A673 (cell line): ENCODE measurements at regions not wholly inside any gene's neighbourhood (a gene's known extent, or its start where the extent isn't known, plus 50 kb on each side); places are given as distances from the start of the nearest gene placed in this dataset.

Source experiments
- BruUV-seq: library from RNA; stranded (reverse); fragments of 400-500 nt; replicated peaks from 2 replicates; lab custom pipeline; 2021; lab: Mats Ljungman, UMichigan
- CTCF ChIA-PET: fragments of 300-600 bp; sonication (Branson Sonifier 250); formaldehyde crosslinking; loops from one replicate; lab custom pipeline; 2022; ENCODE audit warnings: antibody characterized with exemption; lab: Charles Lee
- POLR2A ChIA-PET: fragments of 300-600 bp; sonication (Branson Sonifier 250); formaldehyde crosslinking; loops from one replicate; lab custom pipeline; 2022; ENCODE audit warnings: antibody characterized with exemption; ENCODE audit not compliant: low non-redundant PET; lab: Charles Lee
- DNase-seq: peaks from one replicate; pipeline ENCODE4 v3.0.0-alpha.2; 2015; ENCODE audit warnings: low spot score
- H3K27ac ChIP-seq: fragments of 200-600 bp; sonication (generic); 2 replicates; pipeline ENCODE4 v1.5.1; 2016; ENCODE audit warnings: mixed run types, low read depth, mild to moderate bottlenecking, mixed read lengths, antibody characterized with exemption, low read length; ENCODE audit not compliant: poor library complexity, severe bottlenecking
- H3K27me3 ChIP-seq: fragments of 200-600 bp; sonication (generic); replicated peaks from 2 replicates; pipeline ENCODE4 v1.6.1; 2017; ENCODE audit warnings: mixed run types, low read depth, mild to moderate bottlenecking, mixed read lengths, antibody characterized with exemption, low read length; ENCODE audit not compliant: insufficient read depth, poor library complexity
- H3K36me3 ChIP-seq: fragments of 200-600 bp; sonication (generic); 2 replicates; pipeline ENCODE4 v1.6.1; 2016; ENCODE audit warnings: mixed run types, mild to moderate bottlenecking, mixed read lengths, antibody characterized with exemption, low read length; ENCODE audit not compliant: insufficient read depth, poor library complexity, severe bottlenecking
- H3K4me1 ChIP-seq: fragments of 200-600 bp; sonication (generic); 2 replicates; pipeline ENCODE4 v1.6.1; 2017; ENCODE audit warnings: mixed run types, mild to moderate bottlenecking, mixed read lengths, antibody characterized with exemption, low read length; ENCODE audit not compliant: insufficient read depth, poor library complexity, severe bottlenecking
- H3K4me3 ChIP-seq: fragments of 200-600 bp; sonication (generic); 2 replicates; pipeline ENCODE4 v1.5.1; 2016; ENCODE audit warnings: low read depth, mixed run types, mild to moderate bottlenecking, mixed read lengths, low read length; ENCODE audit not compliant: poor library complexity, severe bottlenecking
- H3K9me3 ChIP-seq: fragments of 200-600 bp; sonication (generic); 2 replicates; pipeline ENCODE4 v1.6.1; 2016; ENCODE audit warnings: mixed run types, low read depth, mild to moderate bottlenecking, mixed read lengths, antibody characterized with exemption, low read length; ENCODE audit not compliant: poor library complexity, severe bottlenecking
- EZH2 ChIP-seq: fragments of 200-600 bp; sonication (generic); IDR thresholded peaks from 2 replicates; pipeline ENCODE4 v1.6.1; 2017; ENCODE audit warnings: borderline replicate concordance, low read depth, mild to moderate bottlenecking, mixed read lengths, antibody characterized with exemption, low read length; ENCODE audit not compliant: poor library complexity, severe bottlenecking
- intact Hi-C: fragments of 100-400 bp; cut with micrococcal nuclease; formaldehyde crosslinking; loops from one replicate; pipeline ENCODE4 v1.10.0; 2022; ENCODE audit not compliant: unreplicated experiment
- TF ChIP-seq, protein P1 (sequence below): fragments of 300-800, 200-600 bp; sonication (generic); conservative IDR thresholded peaks from 2 replicates; pipeline ENCODE4 v1.5.1; 2017; ENCODE audit warnings: low read depth, mild to moderate bottlenecking, antibody characterized with exemption, low read length, moderate library complexity, mixed read lengths

DNA sequence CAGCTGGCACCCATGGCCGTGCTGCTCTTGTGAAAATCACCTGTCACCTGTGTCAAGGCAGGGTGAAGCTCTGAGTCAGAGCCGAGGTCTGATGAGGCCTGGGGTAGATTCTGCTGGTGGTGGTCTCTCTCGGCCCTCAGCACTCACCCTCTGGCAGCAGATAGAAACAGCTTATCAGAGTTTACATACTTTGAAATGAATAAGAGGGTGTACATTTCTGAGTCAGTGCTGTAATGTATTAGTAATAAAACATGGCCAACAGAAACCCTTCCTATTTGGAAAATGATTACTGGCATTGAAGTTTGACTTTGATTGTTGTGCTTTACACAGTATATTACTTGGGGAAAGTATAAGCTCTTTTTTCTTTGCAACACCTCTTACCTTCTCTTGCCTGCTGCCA is 228.8 kb downstream of the SNX10 start:
- H3K36me3 ChIP-seq: no peaks in the 10 kb centered on the region

DNA sequence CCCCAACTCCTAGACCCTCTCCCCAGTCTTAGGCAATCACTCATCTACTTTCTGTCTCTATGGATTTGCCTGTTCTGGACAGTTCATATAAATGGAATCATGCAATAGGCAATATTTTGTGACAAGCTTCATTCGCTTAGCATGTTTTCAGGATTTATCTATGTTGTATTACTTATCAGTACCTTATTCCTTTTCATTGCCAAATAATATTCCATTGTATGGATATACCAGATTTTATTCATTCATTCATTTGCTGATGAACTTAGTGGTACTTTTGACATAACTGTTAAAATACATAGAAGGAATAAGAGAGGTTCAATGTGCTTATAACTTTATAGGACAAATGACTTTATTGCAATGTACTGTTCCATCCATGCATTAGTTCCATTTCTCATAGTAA is 231.0 kb downstream of the SNX10 start:
- Histone ChIP-seq H3K9me3 (no peaks in the 10 kb centered on the region), H3K27me3 (peaks cover 42% of the 10 kb centered on the region), H3K4me1 (no peaks in the 10 kb centered on the region), H3K27ac (no peak overlapping the region), H3K4me3 (no peak overlapping the region), H3K36me3 (no peaks in the 10 kb centered on the region)
- TF ChIP-seq, protein P1, sequence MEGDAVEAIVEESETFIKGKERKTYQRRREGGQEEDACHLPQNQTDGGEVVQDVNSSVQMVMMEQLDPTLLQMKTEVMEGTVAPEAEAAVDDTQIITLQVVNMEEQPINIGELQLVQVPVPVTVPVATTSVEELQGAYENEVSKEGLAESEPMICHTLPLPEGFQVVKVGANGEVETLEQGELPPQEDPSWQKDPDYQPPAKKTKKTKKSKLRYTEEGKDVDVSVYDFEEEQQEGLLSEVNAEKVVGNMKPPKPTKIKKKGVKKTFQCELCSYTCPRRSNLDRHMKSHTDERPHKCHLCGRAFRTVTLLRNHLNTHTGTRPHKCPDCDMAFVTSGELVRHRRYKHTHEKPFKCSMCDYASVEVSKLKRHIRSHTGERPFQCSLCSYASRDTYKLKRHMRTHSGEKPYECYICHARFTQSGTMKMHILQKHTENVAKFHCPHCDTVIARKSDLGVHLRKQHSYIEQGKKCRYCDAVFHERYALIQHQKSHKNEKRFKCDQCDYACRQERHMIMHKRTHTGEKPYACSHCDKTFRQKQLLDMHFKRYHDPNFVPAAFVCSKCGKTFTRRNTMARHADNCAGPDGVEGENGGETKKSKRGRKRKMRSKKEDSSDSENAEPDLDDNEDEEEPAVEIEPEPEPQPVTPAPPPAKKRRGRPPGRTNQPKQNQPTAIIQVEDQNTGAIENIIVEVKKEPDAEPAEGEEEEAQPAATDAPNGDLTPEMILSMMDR: no peak
- TF ChIP-seq EZH2: no peak
- CTCF ChIA-PET: no interaction called here
- BruUV-seq: no TSS peak
- no peak for DNase-seq
- intact Hi-C loops: no loop called here
- POLR2A ChIA-PET: no interaction called here

More for the DNA sequence above, 228.8 kb downstream of the SNX10 start:
- Histone ChIP-seq H3K4me3 (no peak overlapping the region), H3K9me3 (no peaks in the 10 kb centered on the region), H3K4me1 (no peaks in the 10 kb centered on the region), H3K27ac (no peak overlapping the region), H3K27me3 (peaks cover 30% of the 10 kb centered on the region)
- CTCF ChIA-PET: no interaction called here
- intact Hi-C loops: no loop called here
- BruUV-seq: no TSS peak
- DNase-seq: no peak
- TF ChIP-seq, protein P1: no peak
- TF ChIP-seq EZH2: no peak
- POLR2A ChIA-PET: no interaction called here

- POLR2A ChIA-PET: no interaction called here
- no TSS peak for BruUV-seq
- Histone ChIP-seq H3K27ac (no peak overlapping the region), H3K4me3 (no peak overlapping the region), H3K4me1 (no peaks in the 10 kb centered on the region), H3K36me3 (no peaks in the 10 kb centered on the region), H3K9me3 (no peaks in the 10 kb centered on the region), H3K27me3 (peaks cover 59% of the 10 kb centered on the region)
- DNase-seq: no peak
- CTCF ChIA-PET: no interaction called here
- TF ChIP-seq EZH2: no peak
- TF ChIP-seq, protein P1: no peak
- intact Hi-C loops: no loop called here
These were observed 234.0 kb downstream of the SNX10 start for GRCh38 chr7:26525398-26526264.
